Stimulated activated CD8-positive, alpha-beta memory T cell treated with anti-CD3 and anti-CD28 coated beads, Interleukin-12 subunit alpha, Interleukin-12 subunit beta, amount 100 ng/mL, for 1 hour (primary cell): ENCODE measurements at regions not wholly inside any gene's neighbourhood (a gene's known extent, or its start where the extent isn't known, plus 50 kb on each side); places are given as distances from the start of the nearest gene placed in this dataset.

Source experiments
- DNase-seq: peaks from one replicate; pipeline ENCODE4 v3.0.0-alpha.2; 2020; ENCODE audit warnings: low read depth

- DNase-seq: no peak
These were observed 66.1 kb upstream of the AKT3 start for GRCh38 chr1:243916160-243916559.

- DNase-seq: no peak
These were observed 62.3 kb upstream of the AKT3 start for GRCh38 chr1:243912347-243912746.

GRCh38 chr1:243910607-243911006 is 60.6 kb upstream of the AKT3 start:
- no peak for DNase-seq

- no peak for DNase-seq
These were observed 53.9 kb upstream of the AKT3 start for GRCh38 chr1:243903895-243904294.

GRCh38 chr1:243903041-243903440 is 53.0 kb upstream of the AKT3 start:
- DNase-seq: no peak

- no peak for DNase-seq
These were observed 52.1 kb upstream of the AKT3 start for GRCh38 chr1:243902100-243902499.
